Muscle layer of colon (tissue), 2 donors: ENCODE measurements at regions not wholly inside any gene's neighbourhood (a gene's known extent, or its start where the extent isn't known, plus 50 kb on each side); places are given as distances from the start of the nearest gene placed in this dataset.

Experiments used
- H3K27ac ChIP-seq: one replicate; pipeline ENCODE4 v1.7.0; 2013; ENCODE audit warnings: low read depth, mild to moderate bottlenecking, low read length, moderate library complexity
- H3K27me3 ChIP-seq, 2 donors: one replicate each; pipeline ENCODE4 v1.7.0; 2013; ENCODE audit warnings: low read length in 2 of 2, mild to moderate bottlenecking in 2 of 2; ENCODE audit not compliant: insufficient read depth in 2 of 2, control insufficient read depth in 1 of 2
- H3K36me3 ChIP-seq: one replicate; pipeline ENCODE4 v1.7.0; 2013; ENCODE audit warnings: mild to moderate bottlenecking, low read length; ENCODE audit not compliant: insufficient read depth
- H3K4me1 ChIP-seq: one replicate; pipeline ENCODE4 v1.7.0; 2013; ENCODE audit warnings: mild to moderate bottlenecking, low read length; ENCODE audit not compliant: insufficient read depth
- H3K4me3 ChIP-seq, 2 donors: one replicate each; pipeline ENCODE4 v1.7.0; 2013; ENCODE audit warnings: low read length in 2 of 2, low read depth in 1 of 2, mild to moderate bottlenecking in 1 of 2, moderate library complexity in 1 of 2
- H3K9ac ChIP-seq: one replicate; pipeline ENCODE4 v1.7.0; 2013; ENCODE audit warnings: low read length
- H3K9me3 ChIP-seq: one replicate; pipeline ENCODE4 v1.7.0; 2013; ENCODE audit warnings: mild to moderate bottlenecking, low read length
- donor health status: abdominal sarcoma.
- donor health status: Adenocarcinoma of cecum.

GRCh38 chr10:3584926-3585784 is 199.9 kb downstream of the KLF6 start:
- Histone ChIP-seq H3K36me3 (no peaks in the 10 kb centered on the region), H3K9me3 (no peaks in the 10 kb centered on the region), H3K27me3 (no peaks in the 10 kb centered on the region), H3K9ac (no peak overlapping the region), H3K27ac (no peak overlapping the region), H3K4me3 (no peak overlapping the region), H3K4me1 (no peaks in the 10 kb centered on the region)

GRCh38 chr10:3580565-3580964 is 204.4 kb downstream of the KLF6 start:
- H3K27me3 ChIP-seq: no peaks in the 10 kb centered on the region
- no peak overlapping the region for H3K27ac ChIP-seq
- no peaks in the 10 kb centered on the region for H3K9me3 ChIP-seq
- no peak overlapping the region for H3K4me3 ChIP-seq
- H3K9ac ChIP-seq: no peak overlapping the region
- H3K4me1 ChIP-seq: no peaks in the 10 kb centered on the region
- no peaks in the 10 kb centered on the region for H3K36me3 ChIP-seq

DNA sequence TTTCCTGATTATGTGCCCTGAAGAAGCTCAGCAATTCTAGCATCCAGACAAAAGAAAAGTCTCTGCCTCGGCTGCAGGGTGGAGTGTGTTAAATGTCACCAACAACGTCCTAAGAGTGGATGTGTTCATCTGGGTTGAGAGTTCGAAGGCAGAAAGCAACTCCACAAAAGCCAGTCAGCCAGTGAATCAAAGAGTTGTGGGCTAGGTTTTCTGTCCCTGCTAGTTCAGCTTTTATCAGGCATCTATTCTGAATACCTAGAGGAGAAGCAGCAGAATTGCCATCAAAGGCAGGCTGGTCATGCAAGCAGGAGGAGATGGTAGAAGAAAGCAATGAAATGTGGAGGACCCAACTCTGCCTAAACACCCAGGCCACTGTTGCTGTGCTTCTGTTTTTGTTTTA is 205.2 kb downstream of the KLF6 start:
- Histone ChIP-seq H3K9ac (no peak overlapping the region), H3K9me3 (no peaks in the 10 kb centered on the region), H3K27me3 (no peaks in the 10 kb centered on the region)

DNA sequence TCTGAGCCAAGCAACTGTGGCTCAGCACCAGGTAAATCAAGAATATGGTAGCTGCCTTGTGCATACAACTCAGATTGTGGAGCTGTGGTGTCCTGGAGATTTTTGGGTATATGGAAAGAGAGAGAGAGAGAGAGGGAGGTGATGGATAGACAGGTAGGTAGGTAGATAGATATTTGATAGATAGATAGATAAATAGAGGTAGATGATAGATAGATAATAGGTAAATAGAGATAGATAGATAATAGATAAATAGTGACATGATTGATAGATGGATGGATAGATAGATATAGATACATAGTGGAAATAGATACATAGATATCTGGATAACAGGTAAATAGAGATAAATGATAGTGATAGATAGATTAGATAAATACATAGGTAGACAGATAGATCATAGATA is 206.3 kb downstream of the KLF6 start:
- Histone ChIP-seq H3K9me3 (no peaks in the 10 kb centered on the region), H3K27me3 (no peaks in the 10 kb centered on the region), H3K9ac (no peak overlapping the region), H3K36me3 (no peaks in the 10 kb centered on the region), H3K4me1 (no peaks in the 10 kb centered on the region), H3K27ac (no peak overlapping the region), H3K4me3 (no peak overlapping the region)

More for the DNA sequence above, 205.2 kb downstream of the KLF6 start:
- Histone ChIP-seq H3K27ac (no peak overlapping the region), H3K4me1 (no peaks in the 10 kb centered on the region), H3K4me3 (no peak overlapping the region), H3K36me3 (no peaks in the 10 kb centered on the region)

DNA sequence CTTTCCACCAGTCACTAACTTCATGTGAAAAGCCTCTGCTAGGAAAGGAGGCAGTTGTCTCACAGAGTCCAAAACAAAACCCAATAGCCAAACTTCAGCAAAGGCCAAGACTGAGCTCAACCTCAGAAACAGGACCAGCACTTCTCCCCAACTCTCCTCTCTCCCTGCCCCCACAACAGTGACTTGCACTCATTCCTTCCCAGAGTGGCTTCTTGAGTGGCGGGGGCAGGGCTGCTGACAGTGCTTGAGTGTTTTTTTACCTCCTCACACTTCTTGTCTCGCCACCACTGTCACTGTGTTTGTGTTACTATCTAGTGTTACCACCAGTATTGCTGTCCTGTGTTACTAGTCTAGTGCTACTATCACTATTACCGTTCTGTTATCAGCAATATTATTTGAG is 206.8 kb downstream of the KLF6 start:
- H3K4me3 ChIP-seq: no peak overlapping the region

DNA sequence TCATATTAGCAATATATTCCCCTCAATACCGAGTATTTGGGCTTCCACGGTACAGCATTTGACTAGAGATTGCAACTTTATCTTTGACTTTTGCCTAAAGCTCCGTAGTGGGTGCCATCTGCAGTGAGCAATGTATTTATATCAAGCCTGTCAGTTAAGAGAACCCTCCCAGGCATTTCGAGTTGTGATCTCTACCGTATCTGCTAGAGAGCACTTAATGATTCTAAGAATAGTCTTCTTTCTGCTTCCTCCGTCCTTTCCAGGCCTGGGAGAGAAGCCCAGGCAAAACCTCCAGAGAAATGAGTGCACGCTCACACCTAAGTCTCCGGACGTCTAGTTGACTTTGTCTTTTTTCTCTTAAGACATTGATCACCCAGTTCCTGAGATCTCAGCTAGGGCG is 210.6 kb downstream of the KLF6 start:
- no peak overlapping the region for H3K4me3 ChIP-seq
- H3K9me3 ChIP-seq: no peaks in the 10 kb centered on the region
- H3K27me3 ChIP-seq: no peaks in the 10 kb centered on the region
- no peaks in the 10 kb centered on the region for H3K4me1 ChIP-seq
- H3K27ac ChIP-seq: no peak overlapping the region
- H3K36me3 ChIP-seq: no peaks in the 10 kb centered on the region
- H3K9ac ChIP-seq: no peak overlapping the region

More for the DNA sequence above, 206.8 kb downstream of the KLF6 start:
- Histone ChIP-seq H3K4me1 (no peaks in the 10 kb centered on the region), H3K9me3 (no peaks in the 10 kb centered on the region), H3K27ac (no peak overlapping the region), H3K36me3 (no peaks in the 10 kb centered on the region), H3K9ac (no peak overlapping the region), H3K27me3 (no peaks in the 10 kb centered on the region)

GRCh38 chr10:3573498-3573897 is 211.5 kb downstream of the KLF6 start:
- Histone ChIP-seq H3K4me1 (no peaks in the 10 kb centered on the region), H3K4me3 (no peak overlapping the region), H3K9ac (no peak overlapping the region), H3K9me3 (no peaks in the 10 kb centered on the region), H3K27me3 (no peaks in the 10 kb centered on the region), H3K27ac (no peak overlapping the region), H3K36me3 (no peaks in the 10 kb centered on the region)

- no peaks in the 10 kb centered on the region for H3K9me3 ChIP-seq
- no peaks in the 10 kb centered on the region for H3K27me3 ChIP-seq
- H3K4me1 ChIP-seq: no peaks in the 10 kb centered on the region
- H3K9ac ChIP-seq: no peak overlapping the region
- no peak overlapping the region for H3K4me3 ChIP-seq
- H3K36me3 ChIP-seq: no peaks in the 10 kb centered on the region
- H3K27ac ChIP-seq: no peak overlapping the region
Observed at GRCh38 chr10:3571310-3571825, 213.6 kb downstream of the KLF6 start.

DNA sequence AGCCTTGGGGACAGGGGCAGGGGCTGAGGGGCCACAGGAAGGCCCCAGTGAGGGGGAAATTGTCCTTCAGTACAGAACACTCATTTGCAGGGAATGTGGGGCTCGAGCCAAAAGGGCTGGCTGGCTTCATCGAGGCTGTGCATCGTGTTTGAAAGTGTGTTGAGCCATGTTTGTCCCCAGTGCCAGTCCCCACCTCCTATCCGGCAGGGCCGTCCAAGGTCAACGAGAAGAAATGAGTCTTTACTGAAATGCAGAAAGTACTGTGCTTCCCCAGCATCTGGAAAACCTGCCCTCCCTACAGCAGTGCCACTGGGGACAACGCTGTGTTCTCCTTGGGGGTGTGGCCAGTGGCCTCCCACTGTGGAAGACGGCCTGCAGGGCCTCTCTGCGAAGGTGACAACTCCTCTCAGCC is 214.1 kb downstream of the KLF6 start:
- Histone ChIP-seq H3K27me3 (no peaks in the 10 kb centered on the region), H3K4me1 (no peaks in the 10 kb centered on the region), H3K9ac (no peak overlapping the region), H3K9me3 (no peaks in the 10 kb centered on the region), H3K27ac (no peak overlapping the region), H3K4me3 (no peak overlapping the region), H3K36me3 (no peaks in the 10 kb centered on the region)

GRCh38 chr10:3570131-3570729 is 214.8 kb downstream of the KLF6 start:
- Histone ChIP-seq H3K4me1 (no peaks in the 10 kb centered on the region), H3K27ac (no peak overlapping the region), H3K9ac (no peak overlapping the region)

GRCh38 chr10:3568983-3569382 is 216.0 kb downstream of the KLF6 start:
- no peaks in the 10 kb centered on the region for H3K4me1 ChIP-seq
- no peaks in the 10 kb centered on the region for H3K27me3 ChIP-seq
- H3K4me3 ChIP-seq: no peak overlapping the region
- no peaks in the 10 kb centered on the region for H3K9me3 ChIP-seq
- no peaks in the 10 kb centered on the region for H3K36me3 ChIP-seq
- no peak overlapping the region for H3K9ac ChIP-seq
- H3K27ac ChIP-seq: no peak overlapping the region

More at GRCh38 chr10:3570131-3570729, 214.8 kb downstream of the KLF6 start:
- Histone ChIP-seq H3K9me3 (no peaks in the 10 kb centered on the region), H3K27me3 (no peaks in the 10 kb centered on the region), H3K36me3 (no peaks in the 10 kb centered on the region), H3K4me3 (no peak overlapping the region)
